Activated CD4-positive, alpha-beta T cell treated with anti-CD3 and anti-CD28 coated beads, Interleukin-2, amount 50 U/mL, for 16 hours (primary cell): ENCODE measurements at regions not wholly inside any gene's neighbourhood (a gene's known extent, or its start where the extent isn't known, plus 50 kb on each side); places are given as distances from the start of the nearest gene placed in this dataset.
"Not testable (repeated sequence)": the region's sequence is repeated elsewhere in the genome, so short reads cannot be mapped to it uniquely, and the experiment has no call there.

Experiments used
- DNase-seq: peaks from one replicate; pipeline ENCODE4 v3.0.0-alpha.2; 2020

- no peak for DNase-seq
Observed at GRCh38 chr1:67945733-67946374, 104.6 kb downstream of the DIRAS3 start.

- DNase-seq: no peak
Observed at GRCh38 chr1:67942274-67942673, 108.2 kb downstream of the DIRAS3 start.

GRCh38 chr1:67941746-67942145 lies 108.5 kb upstream of the GNG12 start:
- no peak for DNase-seq

GRCh38 chr1:67941155-67941554 lies 107.9 kb upstream of the GNG12 start:
- no peak for DNase-seq

- no peak for DNase-seq
Observed at GRCh38 chr1:67939942-67940341, 106.7 kb upstream of the GNG12 start.

GRCh38 chr1:67939186-67939743 lies 106.0 kb upstream of the GNG12 start:
- no peak for DNase-seq

- DNase-seq: no peak
Observed at GRCh38 chr1:67937651-67938050, 104.4 kb upstream of the GNG12 start.

GRCh38 chr1:67937010-67937409 lies 103.7 kb upstream of the GNG12 start:
- no peak for DNase-seq

- DNase-seq: no peak
Observed at GRCh38 chr1:67935560-67935959, 102.3 kb upstream of the GNG12 start.

- no peak for DNase-seq
Observed at GRCh38 chr1:67931198-67931597, 97.9 kb upstream of the GNG12 start.

GRCh38 chr1:67923074-67923473 lies 89.8 kb upstream of the GNG12 start:
- DNase-seq: no peak

GRCh38 chr1:67921725-67922489 lies 88.6 kb upstream of the GNG12 start:
- no peak for DNase-seq

- DNase-seq: no peak
Observed at GRCh38 chr1:67919274-67920072, 86.2 kb upstream of the GNG12 start.

- DNase-seq: no peak
Observed at GRCh38 chr1:67918067-67918466, 84.8 kb upstream of the GNG12 start.

- no peak for DNase-seq
Observed at GRCh38 chr1:67917006-67917405, 83.7 kb upstream of the GNG12 start.

- no peak for DNase-seq
Observed at GRCh38 chr1:67916140-67916886, 83.0 kb upstream of the GNG12 start.

- DNase-seq: no peak
Observed at GRCh38 chr1:67909776-67910175, 76.5 kb upstream of the GNG12 start.

- no peak for DNase-seq
Observed at GRCh38 chr1:67908250-67908936, 75.1 kb upstream of the GNG12 start.

GRCh38 chr1:67907467-67907866 lies 74.2 kb upstream of the GNG12 start:
- DNase-seq: not testable (repeated sequence)

GRCh38 chr1:67906015-67906414 lies 72.7 kb upstream of the GNG12 start:
- not testable (repeated sequence) for DNase-seq

- DNase-seq: not testable (repeated sequence)
Observed at GRCh38 chr1:67902546-67903223, 69.4 kb upstream of the GNG12 start.
